ENCODE measurements at regions not wholly inside any gene's neighbourhood (a gene's known extent, or its start where the extent isn't known, plus 50 kb on each side); places are given as distances from the start of the nearest gene placed in this dataset.
"Not testable (repeated sequence)": the region's sequence is repeated elsewhere in the genome, so short reads cannot be mapped to it uniquely, and the experiment has no call there.

- DNase-seq (ENCODE audit: low spot score): not testable (repeated sequence)
Measured at GRCh38 chr5:125691738-125692530, 731.3 kb upstream of the GRAMD2B start.

DNA sequence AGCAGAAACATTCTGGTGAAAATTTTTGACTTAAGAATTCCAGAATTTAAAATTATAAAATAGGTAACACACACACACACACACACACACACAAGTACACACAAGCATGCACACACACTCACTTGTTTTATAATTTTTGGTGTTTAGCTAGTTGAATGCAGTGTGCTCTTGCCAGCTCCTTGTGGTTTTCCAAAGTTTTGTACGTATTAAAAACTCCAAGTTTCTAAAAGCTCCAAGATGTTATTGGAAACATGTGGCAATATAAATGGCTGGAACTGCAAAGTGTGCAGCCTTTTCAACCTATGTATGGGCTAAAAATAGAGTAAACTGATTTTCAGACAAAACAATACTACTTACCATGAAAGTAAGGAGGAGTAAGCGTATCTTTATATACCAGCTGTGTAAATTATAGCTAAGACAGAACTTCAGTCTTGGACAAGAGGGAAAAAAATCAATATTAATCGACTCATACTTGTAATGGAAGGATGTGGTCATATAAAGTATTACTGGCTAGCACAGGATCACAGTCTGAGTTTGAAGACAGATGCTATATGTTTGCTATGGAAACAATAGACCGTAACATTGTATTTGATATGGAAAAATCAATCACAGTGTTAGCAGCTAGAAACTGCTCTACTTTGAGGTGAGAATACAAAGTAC lies 727.1 kb upstream of the GRAMD2B start:
- DNase-seq (ENCODE audit: low spot score): no peak

GRCh38 chr5:125696762-125697161 lies 726.4 kb upstream of the GRAMD2B start:
- DNase-seq (ENCODE audit: low spot score): no peak

- no peak for DNase-seq (ENCODE audit: low spot score)
Measured at GRCh38 chr5:125698420-125698819, 724.8 kb upstream of the GRAMD2B start.

DNA sequence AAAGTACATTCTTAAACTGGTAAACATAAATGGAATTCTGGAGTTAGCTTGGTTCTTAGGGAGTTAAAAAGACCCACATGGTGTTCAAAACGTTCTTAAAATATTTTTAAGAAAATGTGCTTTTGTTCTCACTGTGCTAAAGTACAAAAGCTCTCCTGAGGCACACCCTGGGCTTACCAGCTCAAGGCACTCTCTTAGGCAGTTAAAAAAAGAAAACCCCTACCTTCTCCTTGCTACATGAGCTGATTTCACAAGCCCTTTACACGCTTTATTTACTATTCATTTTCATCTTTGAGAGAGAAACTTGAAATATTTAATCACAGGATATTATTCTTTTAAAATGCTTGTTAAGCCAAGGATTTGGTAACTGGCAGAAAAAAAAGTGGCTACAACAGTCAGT lies 723.3 kb upstream of the GRAMD2B start:
- DNase-seq (ENCODE audit: low spot score): no peak

GRCh38 chr5:125700380-125700861 lies 722.8 kb upstream of the GRAMD2B start:
- DNase-seq (ENCODE audit: low spot score): no peak

- DNase-seq (ENCODE audit: low spot score): no peak
Measured at GRCh38 chr5:125703616-125704015, 719.6 kb upstream of the GRAMD2B start.

- DNase-seq (ENCODE audit: low spot score): no peak
Measured at GRCh38 chr5:125704888-125705287, 718.3 kb upstream of the GRAMD2B start.

DNA sequence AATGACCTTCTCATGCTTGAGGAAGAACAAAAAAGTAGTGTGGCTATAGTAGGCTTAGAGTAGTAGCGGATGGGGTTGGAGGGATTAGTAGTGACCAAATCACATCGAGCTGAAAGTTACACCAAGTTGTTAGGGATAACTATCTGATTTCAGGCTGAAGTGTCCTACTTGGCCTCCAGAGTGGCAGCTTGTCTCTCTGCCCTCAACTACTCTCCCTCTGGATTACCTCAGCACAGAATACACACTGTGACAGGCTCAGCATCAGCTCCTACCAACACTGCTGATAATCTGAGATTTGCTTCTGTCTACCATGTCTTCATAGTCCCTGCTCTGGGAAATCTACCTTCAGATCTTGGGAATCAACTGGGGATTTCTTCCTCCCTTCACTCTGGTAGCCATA lies 714.6 kb upstream of the GRAMD2B start:
- no peak for DNase-seq (ENCODE audit: low spot score)

- no peak for DNase-seq (ENCODE audit: low spot score)
Measured at GRCh38 chr5:125710745-125711144, 712.5 kb upstream of the GRAMD2B start.

GRCh38 chr5:125712397-125712796 lies 710.8 kb upstream of the GRAMD2B start:
- DNase-seq (ENCODE audit: low spot score): no peak

DNA sequence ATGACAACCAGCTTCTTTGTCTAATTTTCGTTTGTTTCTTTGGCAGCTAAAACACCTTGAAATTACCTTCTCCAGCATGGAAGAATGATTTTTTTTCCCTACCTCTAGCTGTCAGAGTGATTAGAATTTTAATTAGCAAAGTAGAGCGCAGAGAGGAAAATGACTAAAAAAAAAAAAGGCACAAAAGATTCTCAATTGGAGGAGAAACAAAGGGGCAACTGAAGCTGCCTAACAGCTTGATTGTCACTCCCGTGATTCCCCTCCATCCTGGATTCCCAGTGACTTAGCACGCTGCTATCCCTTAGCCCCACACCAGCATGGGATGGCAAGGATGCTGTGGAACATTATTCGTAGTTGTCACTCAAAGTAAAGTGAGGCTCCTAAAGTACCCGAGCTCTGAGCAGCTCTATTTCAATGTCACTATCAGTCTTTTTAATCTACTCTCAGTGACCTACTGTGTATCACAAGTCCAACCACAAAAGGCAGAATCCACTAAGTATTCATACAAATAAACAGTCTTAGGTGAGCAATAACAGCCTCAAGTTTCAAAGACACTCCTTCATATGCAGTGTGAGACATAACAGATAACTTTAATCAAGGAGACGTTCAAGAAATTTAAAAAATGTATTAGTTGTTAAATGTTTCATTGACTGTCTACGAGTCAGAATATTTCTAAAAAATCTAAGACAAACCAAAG lies 710.0 kb upstream of the GRAMD2B start:
- no peak for DNase-seq (ENCODE audit: low spot score)

DNA sequence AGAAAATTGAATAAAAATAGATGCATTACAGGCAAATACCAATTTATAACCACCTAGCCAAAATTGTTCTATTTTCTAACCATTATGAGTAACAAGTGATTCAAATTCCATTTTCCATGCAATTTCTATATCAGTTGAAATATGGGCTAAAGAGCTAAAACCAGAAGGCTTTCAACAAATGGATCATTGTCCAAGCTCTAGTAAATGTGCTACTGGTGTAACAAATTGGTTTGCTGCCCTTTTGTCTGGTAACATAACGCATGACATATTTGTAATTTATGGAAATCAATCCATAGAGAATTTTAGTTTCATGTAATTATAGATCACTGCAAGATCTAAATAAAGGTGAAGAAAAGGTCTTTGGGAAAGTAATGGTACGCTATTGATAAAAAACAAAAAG lies 708.0 kb upstream of the GRAMD2B start:
- DNase-seq (ENCODE audit: low spot score): no peak

GRCh38 chr5:125717209-125717608 lies 706.0 kb upstream of the GRAMD2B start:
- no peak for DNase-seq (ENCODE audit: low spot score)

DNA sequence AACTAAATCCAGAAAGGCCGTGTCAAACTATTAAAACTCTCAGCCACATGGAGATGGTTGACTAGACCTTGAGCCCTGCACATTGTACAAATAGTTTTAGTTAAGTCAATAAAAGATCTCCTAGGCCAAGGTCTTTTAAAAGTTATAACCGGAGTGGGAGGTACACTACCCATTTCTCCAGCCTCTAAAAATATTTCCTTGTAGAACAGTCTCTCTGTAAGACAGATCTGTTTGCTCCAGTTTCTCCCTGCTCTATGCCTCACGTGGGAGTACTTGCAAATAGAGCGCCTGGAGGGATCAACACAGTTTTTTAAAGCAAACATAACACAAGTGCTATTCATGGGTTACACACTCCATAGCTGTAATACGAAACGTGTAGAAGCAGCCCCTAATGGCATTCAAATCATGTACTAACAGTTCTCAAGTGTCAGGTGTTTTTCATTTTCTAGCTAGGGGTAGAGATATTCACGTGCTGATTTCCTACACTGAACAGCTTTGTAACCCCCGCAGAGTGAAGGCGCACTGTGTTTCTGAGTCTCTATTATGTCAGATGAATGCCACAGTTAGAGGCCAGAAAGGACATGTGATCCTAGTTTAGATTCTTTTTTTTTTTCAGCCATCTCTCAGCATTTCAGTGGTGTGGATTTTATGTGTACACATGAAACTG lies 703.4 kb upstream of the GRAMD2B start:
- DNase-seq (ENCODE audit: low spot score): no peak

DNA sequence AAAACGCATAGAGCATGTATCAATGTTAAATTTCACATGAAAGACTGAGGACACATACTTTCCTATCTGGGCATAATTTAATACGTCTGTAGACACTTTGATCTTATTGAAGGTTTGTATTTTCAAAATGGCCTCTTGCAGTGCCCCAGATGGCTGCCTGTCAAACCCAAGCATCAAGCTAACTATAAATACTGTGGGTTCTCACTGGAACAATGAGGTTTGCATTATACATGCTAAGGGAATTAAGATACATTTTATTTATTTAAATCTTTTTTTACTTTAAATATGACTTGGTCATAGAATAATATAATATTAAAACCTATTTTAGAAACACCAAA lies 702.9 kb upstream of the GRAMD2B start:
- no peak for DNase-seq (ENCODE audit: low spot score)

GRCh38 chr5:125720721-125721120 lies 702.5 kb upstream of the GRAMD2B start:
- DNase-seq (ENCODE audit: low spot score): no peak

- DNase-seq (ENCODE audit: low spot score): no peak
Measured at GRCh38 chr5:125722550-125722949, 700.7 kb upstream of the GRAMD2B start.

DNA sequence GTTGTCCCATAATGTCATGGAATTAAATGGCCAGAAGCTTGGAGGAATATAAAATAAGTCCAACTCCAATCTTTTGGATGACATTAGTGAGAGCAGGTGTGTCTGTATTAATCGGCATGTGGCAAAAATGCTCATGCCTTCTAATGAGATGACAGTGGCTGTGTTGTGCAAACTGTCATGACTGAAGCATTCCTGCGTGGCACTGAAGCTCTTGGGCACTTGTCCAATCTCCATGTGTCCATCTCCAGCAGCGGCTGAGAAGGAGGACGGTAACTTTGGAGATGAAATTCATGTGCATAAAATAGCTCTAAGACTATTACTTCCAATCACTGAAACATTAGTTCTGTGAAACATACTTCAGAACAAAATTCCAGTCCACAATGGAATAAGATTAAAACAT lies 697.5 kb upstream of the GRAMD2B start:
- DNase-seq (ENCODE audit: low spot score): no peak

GRCh38 chr5:125743939-125744338 lies 679.3 kb upstream of the GRAMD2B start:
- no peak for DNase-seq (ENCODE audit: low spot score)

GRCh38 chr5:125746917-125747316 lies 676.3 kb upstream of the GRAMD2B start:
- no peak for DNase-seq (ENCODE audit: low spot score)

DNA sequence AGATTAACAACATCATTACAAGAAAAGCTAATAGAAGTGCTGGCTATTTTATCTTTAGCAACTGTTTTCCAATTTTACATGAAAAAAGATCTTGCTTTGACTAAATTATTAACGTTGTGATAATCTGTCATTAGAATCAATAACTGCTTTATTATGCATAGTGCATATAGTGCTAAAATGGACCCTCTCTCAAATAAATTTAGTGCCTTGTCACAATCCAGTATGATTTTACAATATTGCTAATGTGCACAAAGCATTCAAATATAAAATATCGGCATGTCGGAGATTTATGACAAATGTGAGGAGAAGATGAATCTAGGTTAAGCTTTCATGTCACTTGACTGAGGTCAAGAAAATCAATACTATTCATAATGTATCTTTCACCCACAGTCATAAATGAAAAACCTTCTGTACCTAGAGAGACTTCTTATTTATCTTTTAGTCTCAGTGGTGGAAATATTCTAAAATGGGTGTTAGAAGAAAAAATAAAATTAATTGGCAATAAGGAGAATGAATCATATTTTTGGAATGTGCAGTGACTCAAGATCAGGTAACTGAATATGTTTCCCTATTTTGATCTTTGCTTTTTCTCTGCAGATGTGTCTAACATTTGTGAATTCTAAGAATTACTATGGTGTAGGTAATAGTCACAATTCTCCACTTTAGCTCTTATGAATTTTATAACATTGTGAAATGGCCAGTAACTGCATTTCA lies 672.9 kb upstream of the GRAMD2B start:
- DNase-seq (ENCODE audit: low spot score): no peak
